T-cell (primary cell): ENCODE measurements at regions not wholly inside any gene's neighbourhood (a gene's known extent, or its start where the extent isn't known, plus 50 kb on each side); places are given as distances from the start of the nearest gene placed in this dataset.

ENCODE experiments used
- ATAC-seq, 4 experiments: fragments of 200-7000 bp in 3 of 4; fragments of 150-1000 bp in 1 of 4; cut with Tn5 transposase; replicated peaks in 1 of 4; 1 replicate in 3 of 4; 2 replicates in 1 of 4; pipeline ENCODE4 v1.10.0; 2021; ENCODE audit warnings: moderate library complexity in 3 of 4, mild to moderate bottlenecking in 2 of 4, moderate number of reproducible peaks in 1 of 4
- CTCF ChIA-PET, 2 donors: fragments of 300-600 bp; sonication (Branson Sonifier 250); formaldehyde crosslinking; loops; one replicate each; lab custom pipeline; 2022; ENCODE audit warnings: antibody characterized with exemption in 2 of 2; lab: Charles Lee
- POLR2A ChIA-PET, 2 donors: fragments of 300-600 bp; sonication (Branson Sonifier 250); formaldehyde crosslinking; loops; one replicate each; lab custom pipeline; 2022; ENCODE audit warnings: antibody characterized with exemption in 2 of 2; lab: Charles Lee
- DNase-seq, 35 experiments: peaks; one replicate each; pipeline versions ENCODE4 v3.0.0 to v3.0.0-alpha.2; 2013 to 2023
- H3K27ac ChIP-seq: one replicate; pipeline ENCODE4 v1.5.1; 2013; ENCODE audit warnings: low read length
- H3K27me3 ChIP-seq, 2 experiments: replicated peaks in 1 of 2; 1 replicate in 1 of 2; 2 replicates in 1 of 2; pipeline versions ENCODE4 v1.6.1 to v1.7.0; 2013; ENCODE audit warnings: low read length in 1 of 2, mixed read lengths in 1 of 2; ENCODE audit not compliant: control insufficient read depth in 2 of 2, insufficient read depth in 2 of 2; ENCODE audit errors: extremely low read depth in 1 of 2
- H3K36me3 ChIP-seq, 2 donors: 1 replicate in 1 of 2; 2 replicates in 1 of 2; pipeline versions ENCODE4 v1.6.1 to v1.7.0; 2013; ENCODE audit warnings: low read length in 1 of 2; ENCODE audit not compliant: control insufficient read depth in 2 of 2, insufficient read depth in 1 of 2; ENCODE audit errors: extremely low read depth in 1 of 2
- H3K4me1 ChIP-seq, 2 experiments: 1 replicate in 1 of 2; 2 replicates in 1 of 2; pipeline versions ENCODE4 v1.6.1 to v1.7.0; 2013; ENCODE audit warnings: low read length in 2 of 2, mixed read lengths in 1 of 2; ENCODE audit not compliant: insufficient read depth in 2 of 2, control insufficient read depth in 1 of 2; ENCODE audit errors: extremely low read depth in 1 of 2
- H3K4me3 ChIP-seq, 2 donors: 1 replicate in 1 of 2; 2 replicates in 1 of 2; pipeline versions ENCODE4 v1.5.1 to v1.7.0; 2013; ENCODE audit warnings: mild to moderate bottlenecking in 2 of 2, low read length in 1 of 2, moderate library complexity in 1 of 2; ENCODE audit not compliant: control insufficient read depth in 1 of 2; ENCODE audit errors: extremely low read depth in 1 of 2
- H3K9me3 ChIP-seq: 2 replicates; pipeline ENCODE4 v1.7.0; 2013
- H3K27ac Mint-ChIP-seq, 2 donors: one replicate each; pipeline ENCODE4 v1.8.0; 2020 to 2021; ENCODE audit warnings: mild to moderate bottlenecking in 2 of 2, mixed read lengths in 2 of 2
- H3K27me3 Mint-ChIP-seq, 2 donors: one replicate each; pipeline ENCODE4 v1.8.0; 2021 to 2022; ENCODE audit warnings: mixed read lengths in 2 of 2
- H3K36me3 Mint-ChIP-seq: one replicate; pipeline ENCODE4 v1.8.0; 2021; ENCODE audit warnings: mixed read lengths
- H3K4me1 Mint-ChIP-seq, 3 donors: one replicate each; pipeline ENCODE4 v1.8.0; 2020 to 2022; ENCODE audit warnings: mixed read lengths in 3 of 3, mild to moderate bottlenecking in 1 of 3
- H3K4me3 Mint-ChIP-seq, 3 donors: one replicate each; pipeline ENCODE4 v1.8.0; 2020 to 2022; ENCODE audit warnings: mild to moderate bottlenecking in 3 of 3, mixed read lengths in 3 of 3, moderate library complexity in 3 of 3
- H3K9me3 Mint-ChIP-seq, 3 donors: one replicate each; pipeline ENCODE4 v1.8.0; 2020 to 2022; ENCODE audit warnings: mixed read lengths in 3 of 3
- WGBS: methylation state at CpG from one replicate; pipeline ENCODE4 v1.1.5; 2013; ENCODE audit warnings: missing lambda C conversion rate; ENCODE audit not compliant: insufficient coverage; 5-methylcytosine and 5-hydroxymethylcytosine counted together

GRCh38 chr3:189455641-189456417, 175.4 kb upstream of the TP63 start:
- Mint-ChIP-seq H3K27me3 (peaks cover 0 to 3% of the 10 kb centered on the region in 2 donors), H3K4me1 (no peaks in the 10 kb centered on the region), H3K27ac (no peak overlapping the region), H3K36me3 (no peaks in the 10 kb centered on the region), H3K9me3 (no peaks in the 10 kb centered on the region), H3K4me3 (no peak overlapping the region)
- Histone ChIP-seq H3K9me3 (no peaks in the 10 kb centered on the region), H3K4me1 (no peaks in the 10 kb centered on the region), H3K27me3 (no peaks in the 10 kb centered on the region), H3K36me3 (no peaks in the 10 kb centered on the region), H3K27ac (no peak overlapping the region), H3K4me3 (no peak overlapping the region)
- ATAC-seq (no peak), DNase-seq (no peak)
- POLR2A ChIA-PET, result no interaction called here
- WGBS, result 98% methylated on average over 5 of the region's 6 CpGs
- CTCF ChIA-PET, result interaction anchor here in 1 of 2 donors (0.5 kb wide), 1 partner anchor 74 kb away, joined by 8 read pairs; no protein-coding TSS in a partner anchor

DNA sequence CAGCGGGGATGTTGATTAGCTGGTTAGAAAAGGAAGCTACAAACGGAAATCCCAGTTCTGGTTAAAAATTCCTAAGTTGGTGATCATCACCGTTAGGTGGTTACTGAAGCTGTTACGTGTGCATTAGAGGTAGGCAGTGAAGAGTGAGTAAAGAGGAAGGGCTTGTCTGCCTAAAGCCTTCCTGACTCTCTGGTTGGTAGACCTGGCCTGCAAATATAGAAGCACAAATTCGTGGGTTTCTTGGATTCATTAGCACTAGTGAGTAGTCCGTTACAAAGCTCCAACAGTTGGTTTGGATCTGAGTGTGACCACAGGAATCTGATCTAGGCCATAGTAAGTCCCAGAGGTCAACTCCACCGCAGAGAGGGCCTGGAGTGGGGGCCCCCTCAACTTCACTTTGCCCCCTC, 174.0 kb upstream of the TP63 start:
- WGBS, result 95% methylated on average over 5 of the region's 7 CpGs
- no peaks in the 10 kb centered on the region for H3K4me1 Mint-ChIP-seq
- H3K4me3 ChIP-seq, result no peak overlapping the region
- DNase-seq, result no peak
- H3K27me3 ChIP-seq, result no peaks in the 10 kb centered on the region
- H3K36me3 ChIP-seq, result no peaks in the 10 kb centered on the region
- H3K27me3 Mint-ChIP-seq, result peaks cover 0 to 3% of the 10 kb centered on the region in 2 donors
- ChIA-PET POLR2A (no interaction called here), CTCF (no interaction called here)
- no peak for ATAC-seq
- no peak overlapping the region for H3K27ac Mint-ChIP-seq
- no peak overlapping the region for H3K27ac ChIP-seq
- H3K4me3 Mint-ChIP-seq, result no peak overlapping the region
- H3K4me1 ChIP-seq, result no peaks in the 10 kb centered on the region
- H3K9me3 Mint-ChIP-seq, result no peaks in the 10 kb centered on the region
- H3K9me3 ChIP-seq, result no peaks in the 10 kb centered on the region
- no peaks in the 10 kb centered on the region for H3K36me3 Mint-ChIP-seq

DNA sequence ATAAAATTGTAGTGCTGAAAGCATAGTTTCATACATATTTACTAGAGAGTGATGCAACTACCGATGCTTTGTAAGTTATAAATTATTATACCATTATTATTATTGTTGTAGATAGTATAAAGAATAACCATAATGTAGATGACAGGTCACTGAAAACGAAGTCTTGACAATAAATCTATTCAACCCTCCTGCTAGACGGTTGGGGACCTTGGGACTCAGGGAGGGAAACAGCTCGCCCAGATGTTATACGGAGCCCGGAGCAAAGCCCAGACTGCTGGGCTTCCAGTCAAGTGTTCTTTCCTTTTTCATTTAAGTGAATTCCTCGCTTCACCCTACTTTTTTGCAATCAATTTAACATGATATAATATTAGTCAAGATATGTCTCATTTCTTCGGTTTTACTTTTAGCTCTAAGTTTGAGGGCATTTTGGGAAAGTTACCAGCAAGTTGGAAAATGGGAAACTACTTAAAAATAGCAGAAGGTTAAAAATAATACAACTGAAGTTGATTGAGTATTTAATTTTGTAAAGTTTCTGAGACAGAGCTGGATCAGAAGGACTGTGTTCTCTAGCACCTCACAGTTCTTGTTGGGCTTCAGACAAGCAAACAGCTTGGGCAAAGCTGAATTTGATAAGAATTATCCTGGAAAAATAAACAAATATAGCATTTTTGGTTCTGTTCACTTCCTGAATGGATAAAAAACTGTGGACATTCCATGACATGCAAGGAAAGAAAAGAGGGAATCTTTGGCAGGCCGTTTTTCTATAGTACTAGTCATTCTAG, 173.4 kb upstream of the TP63 start:
- Histone ChIP-seq H3K9me3 (no peaks in the 10 kb centered on the region), H3K27me3 (no peaks in the 10 kb centered on the region), H3K36me3 (no peaks in the 10 kb centered on the region), H3K4me3 (no peak overlapping the region), H3K4me1 (no peaks in the 10 kb centered on the region), H3K27ac (no peak overlapping the region)
- no CpG with 5 or more reads among the region's 9 CpGs for WGBS
- POLR2A ChIA-PET, result no interaction called here
- Mint-ChIP-seq H3K27me3 (no peaks in the 10 kb centered on the region), H3K4me3 (no peak overlapping the region), H3K27ac (no peak overlapping the region), H3K4me1 (no peaks in the 10 kb centered on the region), H3K36me3 (no peaks in the 10 kb centered on the region), H3K9me3 (no peaks in the 10 kb centered on the region)
- ATAC-seq (no peak), DNase-seq (no peak)
- CTCF ChIA-PET, result no interaction called here

DNA sequence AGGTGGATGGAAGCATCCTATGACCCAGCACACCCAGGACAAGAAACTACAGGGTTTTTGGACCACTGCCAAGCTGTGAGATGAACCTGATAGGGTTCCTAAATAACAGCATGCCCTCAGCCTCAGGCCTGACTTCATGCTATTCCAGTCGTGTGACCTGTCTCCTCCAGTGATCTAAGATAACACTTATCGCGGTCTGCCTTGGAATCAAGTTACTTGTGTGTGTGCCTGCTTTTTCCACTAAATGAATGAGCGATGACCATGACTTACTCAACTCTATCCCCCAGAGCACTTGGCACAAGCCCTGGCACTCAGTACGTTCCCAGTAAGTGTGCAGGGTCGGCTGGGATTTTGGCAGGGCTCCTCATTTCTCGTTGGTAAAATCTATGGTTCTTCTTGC, 172.7 kb upstream of the TP63 start:
- Mint-ChIP-seq H3K9me3 (no peaks in the 10 kb centered on the region), H3K27ac (no peak overlapping the region), H3K27me3 (no peaks in the 10 kb centered on the region), H3K4me1 (no peaks in the 10 kb centered on the region), H3K4me3 (no peak overlapping the region), H3K36me3 (no peaks in the 10 kb centered on the region)
- Histone ChIP-seq H3K36me3 (no peaks in the 10 kb centered on the region), H3K9me3 (no peaks in the 10 kb centered on the region), H3K4me3 (no peak overlapping the region), H3K4me1 (no peaks in the 10 kb centered on the region), H3K27me3 (no peaks in the 10 kb centered on the region), H3K27ac (no peak overlapping the region)
- DNase-seq, result no peak
- ChIA-PET POLR2A (no interaction called here), CTCF (no interaction called here)
- WGBS, result 96% methylated on average over 3 of the region's 7 CpGs
- ATAC-seq, result no peak

DNA sequence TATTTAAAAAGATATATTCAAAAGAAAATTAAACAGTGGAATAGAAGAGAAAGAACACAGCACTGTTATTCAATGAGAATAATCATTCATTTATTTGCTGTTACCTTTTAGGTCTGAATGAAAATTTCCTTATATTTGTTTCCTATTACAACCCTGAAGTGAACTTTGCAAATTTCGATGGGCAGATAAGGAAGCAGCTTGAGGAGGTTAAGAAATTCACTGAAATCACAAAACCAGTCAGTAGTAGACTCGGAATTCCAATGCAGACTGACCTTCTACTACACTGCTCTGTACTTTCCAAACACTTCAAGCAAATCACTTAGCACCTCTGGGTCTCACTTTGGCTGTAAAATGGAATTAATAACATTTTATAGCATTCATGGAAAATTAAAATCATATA, 172.0 kb upstream of the TP63 start:
- DNase-seq (no peak), ATAC-seq (no peak)
- Histone ChIP-seq H3K36me3 (no peaks in the 10 kb centered on the region), H3K27me3 (no peaks in the 10 kb centered on the region), H3K4me3 (no peak overlapping the region), H3K4me1 (no peaks in the 10 kb centered on the region), H3K9me3 (no peaks in the 10 kb centered on the region), H3K27ac (no peak overlapping the region)
- H3K36me3 Mint-ChIP-seq, result no peaks in the 10 kb centered on the region
- CTCF ChIA-PET, result no interaction called here
- H3K4me1 Mint-ChIP-seq, result no peaks in the 10 kb centered on the region
- no peak overlapping the region for H3K4me3 Mint-ChIP-seq
- no peaks in the 10 kb centered on the region for H3K27me3 Mint-ChIP-seq
- POLR2A ChIA-PET, result no interaction called here
- no CpG with 5 or more reads among the region's 2 CpGs for WGBS
- no peak overlapping the region for H3K27ac Mint-ChIP-seq
- no peaks in the 10 kb centered on the region for H3K9me3 Mint-ChIP-seq

DNA sequence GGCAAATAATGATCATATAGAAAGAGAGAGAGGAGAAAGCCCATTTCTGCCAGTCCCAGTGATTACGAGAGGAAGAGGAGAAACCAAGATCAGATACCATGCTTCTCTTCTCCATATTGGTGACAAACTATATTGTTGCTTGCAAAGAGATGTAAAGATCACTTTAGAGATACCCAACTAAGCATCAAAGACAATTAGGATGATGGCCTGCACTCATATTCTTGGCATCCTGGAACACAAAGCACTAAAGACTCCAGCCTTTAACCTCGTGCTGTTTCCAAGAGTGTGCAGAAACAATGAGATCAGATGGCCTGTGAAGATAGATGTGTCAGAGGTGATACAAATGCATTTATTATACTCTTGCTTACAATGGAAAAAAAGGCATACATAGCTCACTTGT, 170.7 kb upstream of the TP63 start:
- H3K9me3 ChIP-seq, result no peaks in the 10 kb centered on the region
- ATAC-seq (no peak), DNase-seq (no peak)
- no peak overlapping the region for H3K27ac Mint-ChIP-seq
- no peaks in the 10 kb centered on the region for H3K4me1 Mint-ChIP-seq
- ChIA-PET POLR2A (no interaction called here), CTCF (interaction anchor here (0.6 to 1.1 kb wide), 3 partner anchors 9 to 419 kb away, joined by 3 to 4 read pairs (median 3); no protein-coding TSS in a partner anchor)
- no peaks in the 10 kb centered on the region for H3K36me3 ChIP-seq
- no peaks in the 10 kb centered on the region for H3K9me3 Mint-ChIP-seq
- H3K36me3 Mint-ChIP-seq, result no peaks in the 10 kb centered on the region
- no peaks in the 10 kb centered on the region for H3K4me1 ChIP-seq
- H3K27ac ChIP-seq, result no peak overlapping the region
- WGBS, result no CpG with 5 or more reads among the region's 2 CpGs
- no peak overlapping the region for H3K4me3 Mint-ChIP-seq
- H3K4me3 ChIP-seq, result no peak overlapping the region
- H3K27me3 ChIP-seq, result no peaks in the 10 kb centered on the region
- no peaks in the 10 kb centered on the region for H3K27me3 Mint-ChIP-seq
